ENCODE measurements at regions not wholly inside any gene's neighbourhood (a gene's known extent, or its start where the extent isn't known, plus 50 kb on each side); places are given as distances from the start of the nearest gene placed in this dataset.
"Not testable (repeated sequence)": the region's sequence is repeated elsewhere in the genome, so short reads cannot be mapped to it uniquely, and the experiment has no call there.

GRCh38 chr15:22184678-22185077, 104.4 kb downstream of the OR4M2 start:
- DNase-seq, H3K4me1 Mint-ChIP-seq, H3K27me3 Mint-ChIP-seq: not testable (repeated sequence)

GRCh38 chr15:22186846-22187532, 106.7 kb downstream of the OR4M2 start:
- H3K9me3 Mint-ChIP-seq, DNase-seq, H3K4me3 Mint-ChIP-seq, H3K27ac Mint-ChIP-seq, H3K36me3 Mint-ChIP-seq, H3K27me3 Mint-ChIP-seq, H3K4me1 Mint-ChIP-seq: not testable (repeated sequence)

More at GRCh38 chr15:22184678-22185077, 104.4 kb downstream of the OR4M2 start:
- not testable (repeated sequence) for H3K4me3 Mint-ChIP-seq, H3K36me3 Mint-ChIP-seq, H3K27ac Mint-ChIP-seq, H3K9me3 Mint-ChIP-seq

DNA sequence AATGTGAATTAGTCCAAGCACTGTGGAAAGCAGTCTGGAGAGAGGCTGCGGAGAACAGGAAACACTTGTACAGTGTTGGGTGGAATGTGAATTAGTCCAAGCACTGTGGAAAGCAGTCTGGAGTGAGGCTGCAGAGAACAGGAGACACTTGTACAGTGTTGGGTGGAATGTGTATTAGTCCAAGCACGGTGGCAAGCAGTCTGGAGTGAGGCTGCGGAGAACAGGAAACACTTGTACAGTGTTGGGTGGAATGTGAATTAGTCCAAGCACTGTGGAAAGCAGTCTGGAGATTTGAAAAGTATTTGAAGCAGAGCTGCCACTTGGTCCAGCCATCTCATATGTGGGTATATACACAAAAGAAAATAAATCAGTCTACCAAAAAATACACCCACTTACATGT, 111.5 kb downstream of the OR4M2 start:
- H3K4me1 Mint-ChIP-seq, H3K9me3 Mint-ChIP-seq, DNase-seq, H3K4me3 Mint-ChIP-seq, H3K27ac Mint-ChIP-seq, H3K27me3 Mint-ChIP-seq, H3K36me3 Mint-ChIP-seq: not testable (repeated sequence)

GRCh38 chr15:22194739-22195617, 114.7 kb downstream of the OR4M2 start:
- H3K36me3 Mint-ChIP-seq, DNase-seq, H3K27me3 Mint-ChIP-seq, H3K4me3 Mint-ChIP-seq, H3K9me3 Mint-ChIP-seq, H3K4me1 Mint-ChIP-seq, H3K27ac Mint-ChIP-seq: not testable (repeated sequence)

DNA sequence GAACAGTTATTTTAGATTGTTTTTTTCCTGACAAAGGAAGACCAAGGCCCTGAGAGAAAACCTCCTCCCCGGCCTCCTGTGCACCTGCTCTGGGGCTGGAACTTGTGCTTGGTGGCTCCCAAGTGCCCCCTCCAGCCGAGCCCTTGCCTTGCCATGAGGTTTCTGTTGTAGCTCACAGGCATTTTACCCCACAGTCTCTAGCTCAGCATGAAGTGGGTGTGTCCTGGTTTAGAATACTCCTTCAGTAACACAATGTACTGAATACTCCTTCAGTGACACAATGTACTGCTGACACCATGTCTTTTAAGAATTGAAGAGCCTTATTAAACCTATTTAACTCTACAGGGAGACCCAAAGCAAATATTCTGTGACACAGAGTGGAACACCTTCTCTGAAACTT, 116.1 kb downstream of the OR4M2 start:
- not testable (repeated sequence) for H3K27ac Mint-ChIP-seq, H3K27me3 Mint-ChIP-seq, H3K36me3 Mint-ChIP-seq, H3K4me1 Mint-ChIP-seq, H3K9me3 Mint-ChIP-seq, DNase-seq, H3K4me3 Mint-ChIP-seq

DNA sequence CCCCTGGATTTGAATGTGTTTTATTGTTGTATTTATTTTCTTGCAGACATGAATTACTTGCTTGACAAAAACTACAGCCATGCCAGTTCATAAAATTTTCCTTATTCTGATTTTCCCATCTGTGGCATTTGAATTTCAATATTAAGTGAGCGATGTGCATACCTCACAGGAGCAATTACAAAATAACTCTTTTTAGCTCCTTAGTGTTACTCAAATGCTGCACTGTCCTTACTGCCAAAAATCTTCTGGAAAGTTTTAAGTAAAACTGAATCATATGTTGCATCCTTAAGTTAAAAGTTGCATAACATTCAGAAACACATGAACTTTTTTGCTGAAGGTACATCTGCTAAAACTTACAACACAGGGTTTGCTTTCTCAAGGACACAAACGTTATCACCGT, 120.1 kb downstream of the OR4M2 start:
- H3K36me3 Mint-ChIP-seq, H3K4me3 Mint-ChIP-seq, H3K9me3 Mint-ChIP-seq, H3K27ac Mint-ChIP-seq, H3K27me3 Mint-ChIP-seq, DNase-seq, H3K4me1 Mint-ChIP-seq: not testable (repeated sequence)

DNA sequence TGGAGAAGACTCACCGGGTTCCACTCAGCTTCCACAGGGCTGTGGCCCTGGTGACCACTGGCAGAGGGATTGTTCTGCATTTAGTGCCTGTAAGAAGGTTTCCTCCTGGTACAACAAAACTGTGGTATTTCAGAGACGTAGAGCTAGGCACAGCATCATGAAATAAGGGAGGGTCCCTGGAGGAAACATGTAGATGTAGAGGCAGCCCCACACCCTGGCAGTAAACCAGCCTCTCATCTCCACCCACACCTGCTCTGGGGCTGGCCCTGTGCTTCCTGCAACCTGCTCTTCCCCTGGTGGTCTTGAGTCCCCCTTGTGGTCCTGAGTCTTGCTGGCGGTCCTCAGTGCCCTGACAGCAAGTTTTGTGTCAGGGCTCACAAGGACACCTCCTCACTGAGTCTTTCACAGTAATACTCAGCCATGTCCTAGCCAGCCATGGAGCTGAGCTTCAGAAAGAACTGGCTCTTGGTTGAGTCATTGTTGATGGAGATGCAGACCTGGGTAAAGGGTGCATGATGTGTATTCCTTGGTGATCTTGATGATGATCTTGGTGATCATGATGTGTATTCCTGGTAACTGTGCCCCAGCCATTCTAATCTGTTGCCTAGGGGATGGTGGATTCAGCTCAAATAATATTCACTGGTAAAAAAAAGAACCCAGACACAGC, 121.8 kb downstream of the OR4M2 start:
- H3K4me1 Mint-ChIP-seq, H3K9me3 Mint-ChIP-seq, H3K36me3 Mint-ChIP-seq, H3K27ac Mint-ChIP-seq, DNase-seq, H3K4me3 Mint-ChIP-seq, H3K27me3 Mint-ChIP-seq: not testable (repeated sequence)

DNA sequence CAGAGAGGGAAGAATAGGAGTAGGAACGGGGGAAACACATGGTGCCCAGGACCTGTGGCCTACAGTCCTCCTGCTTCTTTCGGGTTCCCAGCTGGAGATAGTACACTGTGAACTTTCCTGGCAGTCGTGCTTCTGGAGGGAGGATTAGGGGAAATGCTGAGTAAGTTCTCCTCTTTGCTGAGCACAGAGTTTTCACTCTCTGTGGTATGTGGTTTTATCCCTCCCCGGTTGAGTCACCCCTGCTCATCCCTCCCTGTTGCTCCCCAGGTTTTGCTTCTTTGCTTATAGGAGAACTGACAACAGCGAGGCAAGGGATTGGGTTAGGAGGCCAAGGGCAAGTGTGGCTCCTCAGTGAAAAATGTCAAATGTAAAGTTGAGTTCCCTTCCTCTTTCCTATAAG, 122.9 kb downstream of the OR4M2 start:
- DNase-seq: not testable (repeated sequence)

DNA sequence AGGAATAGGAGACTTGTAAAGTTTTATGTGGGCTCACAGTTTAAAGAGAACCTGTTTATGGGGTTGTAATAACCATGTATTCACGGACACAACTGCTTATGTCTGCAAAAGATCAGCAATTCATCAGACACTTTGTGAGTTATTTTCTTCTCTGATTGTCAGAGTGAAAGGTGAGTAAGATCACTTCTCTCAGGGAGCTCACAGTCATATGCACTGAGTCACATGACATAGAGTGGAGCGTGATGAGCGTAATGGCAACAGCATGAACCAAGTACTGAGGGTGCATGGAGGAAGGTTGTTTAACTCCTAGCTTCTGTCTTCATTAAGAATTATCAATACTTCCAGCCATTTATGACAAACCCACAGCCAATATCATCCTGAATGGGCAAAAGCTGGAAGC, 128.8 kb downstream of the OR4M2 start:
- not testable (repeated sequence) for H3K27me3 Mint-ChIP-seq, DNase-seq, H3K4me3 Mint-ChIP-seq, H3K36me3 Mint-ChIP-seq, H3K4me1 Mint-ChIP-seq, H3K27ac Mint-ChIP-seq, H3K9me3 Mint-ChIP-seq

More for the DNA sequence above, 122.9 kb downstream of the OR4M2 start:
- H3K36me3 Mint-ChIP-seq, H3K9me3 Mint-ChIP-seq, H3K4me1 Mint-ChIP-seq, H3K4me3 Mint-ChIP-seq, H3K27ac Mint-ChIP-seq, H3K27me3 Mint-ChIP-seq: not testable (repeated sequence)

DNA sequence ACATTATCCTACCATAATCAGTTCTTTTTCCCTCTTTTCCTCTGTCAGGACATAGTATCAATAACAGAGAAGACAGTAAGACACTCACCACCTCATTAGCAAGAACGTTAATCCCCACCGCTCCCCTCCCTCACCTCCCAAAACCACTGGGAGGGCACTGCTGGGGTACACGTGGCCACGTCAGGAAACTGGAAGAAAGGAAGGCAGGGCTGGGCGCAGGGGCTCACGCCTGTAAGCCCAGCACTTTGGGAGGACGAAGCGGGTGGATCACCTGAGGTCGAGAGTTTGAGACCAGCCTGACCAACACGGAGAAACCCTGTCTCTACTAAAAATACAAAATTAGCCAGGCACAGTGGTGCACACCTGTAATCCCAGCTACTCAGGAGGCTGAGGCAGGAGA, 142.3 kb downstream of the OR4M2 start:
- peaks cover 16% of the 10 kb centered on the region for H3K4me1 Mint-ChIP-seq
- not testable (repeated sequence) for H3K4me3 Mint-ChIP-seq, H3K27ac Mint-ChIP-seq, H3K27me3 Mint-ChIP-seq, H3K36me3 Mint-ChIP-seq, DNase-seq, H3K9me3 Mint-ChIP-seq

- no peak for DNase-seq
Measured at GRCh38 chr15:22224241-22224671, 143.9 kb downstream of the OR4M2 start.

DNA sequence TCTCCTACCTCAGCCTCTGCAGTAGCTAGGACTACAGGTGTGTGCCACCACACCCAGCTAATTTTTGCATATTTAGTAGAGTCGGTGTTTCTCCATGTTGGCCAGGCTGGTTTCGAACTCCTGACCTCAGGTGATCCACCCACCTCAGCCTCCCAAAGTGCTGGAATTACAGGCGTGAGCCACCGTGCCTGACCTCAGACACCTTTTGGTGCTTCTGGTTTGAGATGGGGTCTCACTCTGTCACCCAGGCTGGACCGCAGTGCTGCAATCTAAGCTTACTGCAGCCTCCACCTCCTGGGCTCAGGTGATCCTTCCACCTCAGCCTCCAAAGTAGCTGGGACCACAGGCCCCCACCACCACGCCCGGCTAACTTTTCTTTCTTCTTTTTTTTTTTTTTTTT, 144.6 kb downstream of the OR4M2 start:
- not testable (repeated sequence) for H3K27ac Mint-ChIP-seq

More at GRCh38 chr15:22224241-22224671, 143.9 kb downstream of the OR4M2 start:
- no peaks in the 10 kb centered on the region for H3K27me3 Mint-ChIP-seq
- H3K27ac Mint-ChIP-seq: no peak overlapping the region
- H3K4me3 Mint-ChIP-seq: no peak overlapping the region
- no peaks in the 10 kb centered on the region for H3K36me3 Mint-ChIP-seq
- no peaks in the 10 kb centered on the region for H3K9me3 Mint-ChIP-seq
- H3K4me1 Mint-ChIP-seq: peaks cover 16% of the 10 kb centered on the region

DNA sequence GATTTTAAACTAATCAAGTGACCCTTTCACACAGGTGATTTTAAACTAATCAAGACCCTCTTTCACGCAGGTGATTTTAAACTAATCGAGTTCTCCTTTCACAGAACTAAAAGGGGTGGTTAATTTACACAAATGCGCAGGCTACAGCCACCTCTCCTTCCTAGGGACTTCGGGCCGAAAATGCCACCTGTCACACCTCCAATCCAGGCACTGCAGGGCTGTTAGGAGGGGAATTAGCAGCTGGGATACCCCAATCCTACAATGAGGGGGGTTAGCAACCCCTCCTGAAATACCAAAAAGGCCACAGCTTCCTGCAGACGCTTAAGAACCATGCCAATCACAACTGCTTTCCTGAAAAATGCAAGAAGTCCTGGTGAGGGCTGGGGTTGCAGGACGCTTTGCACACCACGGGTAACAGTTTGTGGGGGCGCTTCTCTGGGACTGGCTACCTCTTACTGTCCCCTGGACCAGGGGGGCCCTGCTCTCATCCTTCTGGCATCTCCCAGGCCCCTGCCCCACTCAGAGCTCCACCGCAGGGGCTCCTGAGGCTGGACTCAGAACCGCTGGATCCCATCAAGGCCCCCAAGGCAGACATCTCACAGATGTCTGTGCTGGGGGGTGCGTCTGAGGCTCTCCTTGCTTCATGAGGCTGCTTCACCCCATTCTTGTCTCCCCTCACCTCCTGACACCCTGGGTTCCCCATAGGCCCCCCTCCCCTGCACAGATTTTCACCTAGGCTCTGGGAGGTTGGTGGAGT, 145.9 kb downstream of the OR4M2 start:
- peaks cover 11% of the 10 kb centered on the region for H3K4me1 Mint-ChIP-seq
- no peaks in the 10 kb centered on the region for H3K27me3 Mint-ChIP-seq
- H3K36me3 Mint-ChIP-seq: no peaks in the 10 kb centered on the region
- H3K9me3 Mint-ChIP-seq: no peaks in the 10 kb centered on the region
- no peak overlapping the region for H3K4me3 Mint-ChIP-seq
- no peak for DNase-seq
- no peak overlapping the region for H3K27ac Mint-ChIP-seq

More for the DNA sequence above, 144.6 kb downstream of the OR4M2 start:
- DNase-seq, H3K36me3 Mint-ChIP-seq, H3K4me3 Mint-ChIP-seq, H3K27me3 Mint-ChIP-seq, H3K9me3 Mint-ChIP-seq: not testable (repeated sequence)
- H3K4me1 Mint-ChIP-seq: peaks cover 16% of the 10 kb centered on the region

GRCh38 chr15:22227411-22228100, 147.2 kb downstream of the OR4M2 start:
- H3K4me1 Mint-ChIP-seq: peaks cover under 1% of the 10 kb centered on the region

More at GRCh38 chr15:22227411-22228100, 147.2 kb downstream of the OR4M2 start:
- no peaks in the 10 kb centered on the region for H3K36me3 Mint-ChIP-seq
- H3K4me3 Mint-ChIP-seq: no peak overlapping the region
- no peak for DNase-seq
- no peaks in the 10 kb centered on the region for H3K9me3 Mint-ChIP-seq
- H3K27ac Mint-ChIP-seq: no peak overlapping the region
- no peaks in the 10 kb centered on the region for H3K27me3 Mint-ChIP-seq
